ENCODE measurements at regions not wholly inside any gene's neighbourhood (a gene's known extent, or its start where the extent isn't known, plus 50 kb on each side); places are given as distances from the start of the nearest gene placed in this dataset.

DNA sequence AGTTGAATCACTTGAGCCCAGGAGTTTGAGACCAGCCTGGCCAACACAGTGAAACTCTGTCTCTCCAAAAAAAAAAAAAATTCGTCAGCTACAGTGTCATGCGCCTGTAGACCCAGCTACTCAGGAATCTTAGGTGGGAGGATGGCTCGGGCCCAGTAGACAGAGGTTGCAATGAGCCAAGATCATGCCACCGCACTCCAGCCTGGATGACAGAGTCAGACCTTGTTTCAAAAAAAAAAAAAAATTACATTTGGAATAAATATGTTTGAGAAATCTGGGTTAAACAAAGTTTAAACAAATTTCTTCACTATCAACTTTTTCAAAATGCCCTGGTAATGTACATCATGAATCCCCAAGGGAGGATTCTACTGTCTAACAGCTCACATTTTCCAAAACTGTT, 187.0 kb upstream of the RASSF8 start:
- TF ChIP-seq, protein P1, sequence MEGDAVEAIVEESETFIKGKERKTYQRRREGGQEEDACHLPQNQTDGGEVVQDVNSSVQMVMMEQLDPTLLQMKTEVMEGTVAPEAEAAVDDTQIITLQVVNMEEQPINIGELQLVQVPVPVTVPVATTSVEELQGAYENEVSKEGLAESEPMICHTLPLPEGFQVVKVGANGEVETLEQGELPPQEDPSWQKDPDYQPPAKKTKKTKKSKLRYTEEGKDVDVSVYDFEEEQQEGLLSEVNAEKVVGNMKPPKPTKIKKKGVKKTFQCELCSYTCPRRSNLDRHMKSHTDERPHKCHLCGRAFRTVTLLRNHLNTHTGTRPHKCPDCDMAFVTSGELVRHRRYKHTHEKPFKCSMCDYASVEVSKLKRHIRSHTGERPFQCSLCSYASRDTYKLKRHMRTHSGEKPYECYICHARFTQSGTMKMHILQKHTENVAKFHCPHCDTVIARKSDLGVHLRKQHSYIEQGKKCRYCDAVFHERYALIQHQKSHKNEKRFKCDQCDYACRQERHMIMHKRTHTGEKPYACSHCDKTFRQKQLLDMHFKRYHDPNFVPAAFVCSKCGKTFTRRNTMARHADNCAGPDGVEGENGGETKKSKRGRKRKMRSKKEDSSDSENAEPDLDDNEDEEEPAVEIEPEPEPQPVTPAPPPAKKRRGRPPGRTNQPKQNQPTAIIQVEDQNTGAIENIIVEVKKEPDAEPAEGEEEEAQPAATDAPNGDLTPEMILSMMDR (IDR thresholded peaks at IDR 0.05) = no peak
- no peak for TF ChIP-seq EZH2phosphoT487 (IDR thresholded peaks at IDR 0.05)

Measured in neural progenitor cell (in vitro differentiated cells).